ENCODE measurements at regions not wholly inside any gene's neighbourhood (a gene's known extent, or its start where the extent isn't known, plus 50 kb on each side); places are given as distances from the start of the nearest gene placed in this dataset.
A peak's percentile ranks its signal among the peaks of the same experiment; 100 is the strongest.
"Not testable (repeated sequence)": the region's sequence is repeated elsewhere in the genome, so short reads cannot be mapped to it uniquely, and the experiment has no call there.

DNA sequence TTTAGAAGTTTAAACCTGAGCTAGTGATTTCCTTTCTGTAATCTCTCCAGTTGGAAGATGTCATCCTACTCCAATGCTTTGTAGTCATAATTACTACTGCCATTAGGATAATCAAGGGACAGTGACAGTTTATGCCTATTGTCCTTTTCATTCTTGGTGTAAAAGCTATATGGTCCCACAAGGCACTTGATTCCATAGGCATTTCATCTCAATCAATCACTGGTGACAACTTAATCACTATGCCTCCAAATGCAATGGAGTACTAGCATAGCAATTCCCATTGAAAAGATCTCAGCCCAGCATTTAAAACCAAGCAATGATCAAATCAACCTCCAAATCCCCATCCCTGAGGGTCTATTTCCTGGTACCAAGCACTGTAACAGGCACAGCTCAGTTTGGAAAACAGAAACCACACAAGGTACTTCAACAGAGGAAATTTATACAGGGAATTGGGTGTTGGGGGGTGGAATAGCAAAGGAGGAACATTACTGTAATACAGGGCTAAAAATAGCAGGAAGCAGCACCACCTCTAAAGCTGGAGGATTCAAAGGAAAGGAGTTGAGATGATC is 51.0 kb downstream of the FHIP2A start:
- DNase-seq (ENCODE audit: low read depth, low spot score): no peak
- Histone ChIP-seq H3K4me3 (no peak overlapping the region), H3K36me3 (ENCODE audit: insufficient read depth, low read length) (no peaks in the 10 kb centered on the region), H3K9ac (ENCODE audit: insufficient read length) (no peak overlapping the region), H3K9me3 (ENCODE audit: low read depth, low read length) (no peaks in the 10 kb centered on the region), H3K27ac (no peak overlapping the region)
- TF ChIP-seq EZH2 (IDR thresholded peaks at IDR 0.05) (no peak), POLR2AphosphoS5 (IDR thresholded peaks at IDR 0.05; ENCODE audit: borderline replicate concordance, low read depth, low read length) (no peak), FOXP2 (optimal IDR thresholded peaks at IDR 0.05; ENCODE audit: control extremely low read depth, extremely low read length, insufficient read depth) (no peak)

DNA sequence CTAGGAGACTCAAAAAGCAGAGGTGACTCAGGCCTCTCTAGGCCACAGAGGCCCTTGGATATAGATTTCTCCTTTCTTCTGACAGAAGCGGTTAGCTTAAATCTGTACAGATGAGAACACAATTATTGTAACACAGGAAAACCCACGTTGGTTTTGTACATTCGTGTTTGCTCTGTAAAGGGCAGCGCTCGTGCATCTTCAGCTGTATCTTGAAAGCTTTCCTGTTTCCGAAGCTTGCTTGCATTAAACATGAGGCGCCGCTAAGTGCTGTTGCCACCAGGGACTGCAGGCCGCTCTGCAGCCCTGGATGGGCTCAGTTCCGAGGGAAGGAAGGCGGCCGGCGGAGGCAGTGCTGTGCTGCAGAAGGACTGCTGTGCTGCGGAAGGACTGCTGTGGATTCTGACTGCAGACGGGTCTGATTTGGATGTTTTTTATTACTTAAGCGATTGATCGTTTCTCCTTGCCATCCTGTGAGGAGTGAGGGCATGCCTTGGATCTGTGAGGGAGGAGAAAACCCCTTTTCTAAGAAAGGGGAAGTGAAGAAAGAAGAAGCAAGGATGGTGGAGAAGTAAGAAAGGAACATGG is 53.3 kb downstream of the FHIP2A start:
- DNase-seq (ENCODE audit: low read depth, low spot score): no peak
- Histone ChIP-seq H3K4me3 (no peak overlapping the region), H3K27ac (no peak overlapping the region), H3K9ac (ENCODE audit: insufficient read length) (no peak overlapping the region), H3K36me3 (ENCODE audit: insufficient read depth, low read length) (no peaks in the 10 kb centered on the region), H3K9me3 (ENCODE audit: low read depth, low read length) (no peaks in the 10 kb centered on the region)
- TF ChIP-seq POLR2AphosphoS5 (IDR thresholded peaks at IDR 0.05; ENCODE audit: borderline replicate concordance, low read depth, low read length) (no peak), FOXP2 (optimal IDR thresholded peaks at IDR 0.05; ENCODE audit: control extremely low read depth, extremely low read length, insufficient read depth) (no peak)

DNA sequence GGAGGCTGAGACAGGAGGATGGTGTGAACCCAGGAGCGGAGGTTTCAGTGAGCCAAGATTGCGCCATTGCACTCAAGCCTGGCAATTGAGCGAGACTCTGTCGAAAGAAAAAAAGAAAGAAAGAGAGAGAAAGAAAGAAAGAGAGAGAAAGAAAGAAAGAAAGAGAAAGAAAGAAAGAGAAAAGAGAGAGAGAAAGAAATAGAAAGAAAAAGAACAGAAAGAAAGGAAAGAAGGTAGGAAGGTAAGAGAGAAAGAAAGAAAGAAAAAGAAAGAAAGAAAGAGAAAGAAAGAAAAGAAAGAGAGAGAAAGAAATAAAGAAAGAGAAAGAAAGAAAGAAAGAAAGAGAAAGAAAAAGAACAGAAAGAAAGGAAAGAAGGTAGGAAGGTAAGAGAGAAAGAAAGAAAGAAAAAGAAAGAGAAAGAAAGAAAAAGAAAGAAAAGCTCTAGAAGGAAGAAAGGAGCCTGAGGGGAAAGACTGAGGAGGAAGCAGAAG is 54.1 kb downstream of the FHIP2A start:
- not testable (repeated sequence) for H3K36me3 ChIP-seq (ENCODE audit: insufficient read depth, low read length); H3K4me3 ChIP-seq; H3K27ac ChIP-seq; H3K9me3 ChIP-seq (ENCODE audit: low read depth, low read length); H3K9ac ChIP-seq (ENCODE audit: insufficient read length); DNase-seq (ENCODE audit: low read depth, low spot score)

DNA sequence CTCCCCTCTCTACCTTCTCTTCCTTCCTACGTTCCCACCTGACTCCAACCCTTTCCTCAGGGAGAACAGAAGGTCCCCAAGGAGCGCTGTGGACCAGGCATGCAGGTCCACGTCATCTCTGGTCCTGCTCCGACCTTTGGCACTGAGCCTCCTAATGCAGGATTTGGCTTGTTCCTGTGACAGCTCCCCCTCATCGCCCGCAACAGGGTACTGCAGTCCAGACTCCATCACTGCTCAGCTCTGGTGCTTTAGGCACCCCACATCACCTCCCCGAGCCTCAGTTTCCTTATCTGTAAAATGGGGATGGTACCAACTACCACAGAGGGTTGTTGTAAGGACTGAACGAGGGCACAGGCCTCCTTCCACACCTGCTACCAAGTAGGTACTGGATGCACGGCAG is 54.6 kb downstream of the FHIP2A start:
- TF ChIP-seq POLR2AphosphoS5 (IDR thresholded peaks at IDR 0.05; ENCODE audit: borderline replicate concordance, low read depth, low read length): no peak
- no peak for TF ChIP-seq FOXP2 (optimal IDR thresholded peaks at IDR 0.05; ENCODE audit: control extremely low read depth, extremely low read length, insufficient read depth)
- TF ChIP-seq EZH2 (IDR thresholded peaks at IDR 0.05): no peak
- Histone ChIP-seq H3K36me3 (ENCODE audit: insufficient read depth, low read length) (no peaks in the 10 kb centered on the region), H3K4me3 (no peak overlapping the region)

DNA sequence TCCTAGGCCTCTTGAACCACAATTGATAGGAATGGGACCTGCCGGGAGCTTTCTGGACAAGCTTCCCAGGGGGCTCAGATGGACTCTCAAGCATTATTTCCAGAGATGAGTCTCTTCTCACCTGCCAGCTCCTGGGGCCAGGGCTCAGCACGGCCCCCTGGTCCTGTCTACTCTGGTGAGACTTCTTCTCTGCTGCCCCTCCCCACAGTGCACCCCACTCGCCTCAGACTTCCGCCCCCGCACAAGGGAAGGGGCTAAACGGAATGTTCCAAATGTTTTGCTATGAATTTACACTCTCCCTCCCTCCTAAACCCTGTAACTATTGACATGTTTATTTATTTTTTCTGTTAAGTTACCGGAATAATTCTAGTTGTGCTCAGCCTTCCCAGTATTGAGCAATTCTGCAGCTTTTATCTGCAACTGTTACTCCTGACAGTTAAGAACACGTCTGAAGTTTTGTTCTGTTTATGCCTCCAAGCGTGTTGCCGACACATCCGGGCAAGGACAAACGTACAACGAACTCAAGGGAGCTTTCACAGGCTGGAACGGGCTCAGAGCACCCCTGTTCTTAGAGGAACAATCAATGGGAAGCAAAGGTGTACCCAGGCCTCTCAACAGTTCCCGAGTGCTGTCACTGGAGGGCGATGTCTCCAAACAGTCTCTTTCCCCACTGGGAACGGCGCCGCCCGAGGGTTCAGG is 55.2 kb downstream of the FHIP2A start:
- H3K27ac ChIP-seq: no peak overlapping the region
- DNase-seq (ENCODE audit: low read depth, low spot score): no peak
- no peaks in the 10 kb centered on the region for H3K9me3 ChIP-seq (ENCODE audit: low read depth, low read length)
- no peak overlapping the region for H3K4me3 ChIP-seq
- TF ChIP-seq EZH2 (IDR thresholded peaks at IDR 0.05): no peak
- TF ChIP-seq FOXP2 (optimal IDR thresholded peaks at IDR 0.05; ENCODE audit: control extremely low read depth, extremely low read length, insufficient read depth): no peak
- no peak for TF ChIP-seq POLR2AphosphoS5 (IDR thresholded peaks at IDR 0.05; ENCODE audit: borderline replicate concordance, low read depth, low read length)
- H3K36me3 ChIP-seq (ENCODE audit: insufficient read depth, low read length): no peaks in the 10 kb centered on the region
- no peak overlapping the region for H3K9ac ChIP-seq (ENCODE audit: insufficient read length)

More for the DNA sequence above, 54.6 kb downstream of the FHIP2A start:
- Histone ChIP-seq H3K27ac (no peak overlapping the region), H3K9ac (ENCODE audit: insufficient read length) (no peak overlapping the region), H3K9me3 (ENCODE audit: low read depth, low read length) (no peaks in the 10 kb centered on the region)
- DNase-seq (ENCODE audit: low read depth, low spot score): no peak

DNA sequence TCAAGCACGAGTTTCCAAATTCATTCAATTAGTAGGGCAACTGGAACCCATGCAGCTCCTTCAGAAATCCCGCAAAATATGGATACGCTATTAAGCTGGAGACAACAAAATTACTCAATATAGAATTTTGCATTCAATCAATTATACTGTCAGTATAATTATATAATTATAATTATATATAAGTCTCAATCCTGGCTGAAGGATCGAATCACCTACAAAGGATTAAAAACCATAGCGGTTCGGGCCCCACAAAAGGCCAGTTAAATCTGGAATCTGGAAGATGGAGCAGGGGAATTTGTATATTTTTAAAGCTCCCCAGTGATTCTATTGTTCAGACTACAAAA is 55.7 kb downstream of the FHIP2A start:
- H3K4me3 ChIP-seq: no peak overlapping the region
- no peaks in the 10 kb centered on the region for H3K9me3 ChIP-seq (ENCODE audit: low read depth, low read length)
- TF ChIP-seq POLR2AphosphoS5 (IDR thresholded peaks at IDR 0.05; ENCODE audit: borderline replicate concordance, low read depth, low read length) (no peak), FOXP2 (optimal IDR thresholded peaks at IDR 0.05; ENCODE audit: control extremely low read depth, extremely low read length, insufficient read depth) (no peak)
- H3K36me3 ChIP-seq (ENCODE audit: insufficient read depth, low read length): no peaks in the 10 kb centered on the region
- no peak overlapping the region for H3K27ac ChIP-seq
- H3K9ac ChIP-seq (ENCODE audit: insufficient read length): no peak overlapping the region
- DNase-seq (ENCODE audit: low read depth, low spot score): no peak

DNA sequence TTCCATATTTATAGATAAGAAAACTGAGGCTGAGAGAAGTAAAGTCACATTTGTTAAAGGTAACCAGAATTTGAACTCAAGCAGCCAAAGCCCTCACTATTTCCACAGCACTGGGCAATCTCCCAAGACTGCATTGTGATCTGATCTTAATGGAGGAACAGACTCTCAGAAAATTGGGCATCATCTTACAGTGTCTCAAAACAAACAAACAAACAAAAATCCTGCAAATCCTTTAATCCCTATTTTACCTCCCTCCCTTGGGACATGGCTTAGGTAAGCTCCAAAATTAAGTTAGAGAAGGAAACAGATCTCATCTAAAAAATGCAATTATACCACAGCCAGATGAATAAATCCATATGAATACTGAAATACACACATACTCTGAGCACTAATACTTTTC is 57.5 kb downstream of the FHIP2A start:
- H3K36me3 ChIP-seq (ENCODE audit: insufficient read depth, low read length): no peaks in the 10 kb centered on the region
- TF ChIP-seq POLR2AphosphoS5 (IDR thresholded peaks at IDR 0.05; ENCODE audit: borderline replicate concordance, low read depth, low read length): no peak
- no peak for TF ChIP-seq EZH2 (IDR thresholded peaks at IDR 0.05)
- TF ChIP-seq FOXP2 (optimal IDR thresholded peaks at IDR 0.05; ENCODE audit: control extremely low read depth, extremely low read length, insufficient read depth): no peak
- H3K9me3 ChIP-seq (ENCODE audit: low read depth, low read length): no peaks in the 10 kb centered on the region
- DNase-seq (ENCODE audit: low read depth, low spot score): no peak
- H3K4me3 ChIP-seq: no peak overlapping the region; the same call in 1 of the 2 replicates
- H3K9ac ChIP-seq (ENCODE audit: insufficient read length): no peak overlapping the region
- H3K27ac ChIP-seq: no peak overlapping the region

DNA sequence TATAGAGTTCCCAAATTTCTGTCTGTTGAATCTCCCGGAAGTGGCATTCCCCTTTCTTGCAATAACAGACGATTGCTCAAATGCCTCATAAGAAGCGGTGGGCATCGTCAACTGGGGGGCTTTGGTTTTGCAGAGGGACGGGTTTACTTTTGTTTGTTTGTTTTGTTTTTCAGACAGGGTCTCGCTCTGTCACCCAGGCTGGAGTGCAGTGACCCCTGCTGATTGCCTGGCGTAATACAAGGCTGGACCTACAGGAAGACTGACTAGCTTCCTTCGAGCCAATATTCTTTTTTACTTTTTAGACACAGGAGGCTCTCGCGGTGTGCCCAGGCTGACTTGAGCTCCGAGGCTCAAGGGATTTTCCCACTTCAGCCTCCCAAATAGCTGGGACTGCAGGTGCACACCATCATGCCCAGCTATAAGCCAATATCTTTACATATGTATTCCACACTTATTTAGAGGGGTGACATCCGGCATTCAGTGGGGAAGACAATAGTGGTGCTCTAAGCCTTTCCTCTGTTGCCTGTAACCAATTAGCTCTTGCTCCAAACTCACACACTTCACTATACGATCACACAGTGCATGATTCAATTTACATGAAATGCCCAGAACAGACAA is 58.1 kb downstream of the FHIP2A start:
- DNase-seq (ENCODE audit: low read depth, low spot score): no peak
- peak overlapping the region; percentile 59 for H3K4me3 ChIP-seq
- H3K9me3 ChIP-seq (ENCODE audit: low read depth, low read length): no peaks in the 10 kb centered on the region
- H3K27ac ChIP-seq: peak overlapping the region; percentile 42; the same call in 1 of the 2 replicates
- TF ChIP-seq EZH2 (IDR thresholded peaks at IDR 0.05): no peak
- no peak overlapping the region for H3K9ac ChIP-seq (ENCODE audit: insufficient read length)
- H3K36me3 ChIP-seq (ENCODE audit: insufficient read depth, low read length): no peaks in the 10 kb centered on the region
